CMK (cell line): ENCODE measurements at regions not wholly inside any gene's neighbourhood (a gene's known extent, or its start where the extent isn't known, plus 50 kb on each side); places are given as distances from the start of the nearest gene placed in this dataset.
"Not testable (repeated sequence)": the region's sequence is repeated elsewhere in the genome, so short reads cannot be mapped to it uniquely, and the experiment has no call there.

Source experiments
- DNase-seq: peaks from one replicate; pipeline ENCODE4 v3.0.0-alpha.2; 2010; ENCODE audit warnings: low read depth

- no peak for DNase-seq
Observed at GRCh38 chr14:105581551-105582341, 55.4 kb downstream of the TMEM121 start.

DNA sequence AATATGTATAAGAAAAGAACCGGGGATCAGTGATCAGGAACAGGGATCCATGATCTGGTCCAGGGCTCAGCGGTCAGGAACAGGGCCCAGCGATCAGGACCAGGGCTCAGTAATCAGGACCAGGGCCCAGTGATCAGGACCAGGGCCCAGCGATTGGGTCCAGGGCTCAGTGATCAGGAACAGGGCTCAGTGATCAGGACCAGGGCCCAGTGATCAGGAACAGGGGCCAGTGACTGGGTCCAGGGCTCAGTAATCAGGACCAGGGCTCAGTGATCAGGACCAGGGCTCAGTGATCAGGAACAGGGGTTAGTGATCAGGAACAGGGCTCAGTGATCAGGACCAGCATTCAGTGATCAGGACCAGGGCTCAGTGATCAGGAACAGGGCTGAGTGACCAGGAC is 56.3 kb downstream of the TMEM121 start:
- no peak for DNase-seq

GRCh38 chr14:105583914-105584313 is 57.5 kb downstream of the TMEM121 start:
- DNase-seq = not testable (repeated sequence)

DNA sequence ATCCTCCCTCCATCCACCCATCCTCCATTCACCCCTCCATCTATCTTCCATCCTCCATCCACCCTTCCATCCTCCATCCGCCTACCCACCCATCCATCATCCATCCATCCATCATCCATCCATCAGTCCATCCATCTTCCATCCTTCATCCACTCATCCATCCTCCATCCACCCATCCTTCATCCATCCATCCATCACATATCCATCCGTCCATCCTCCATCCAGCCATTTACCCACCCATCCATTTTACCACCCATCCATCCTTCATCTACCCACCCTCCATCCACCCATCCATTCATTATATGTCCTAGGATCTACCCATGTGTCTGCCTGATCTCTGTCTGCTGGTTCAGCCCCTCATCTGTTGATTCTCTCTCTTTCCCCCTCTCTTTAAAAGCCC is 58.9 kb downstream of the TMEM121 start:
- DNase-seq = not testable (repeated sequence)

- not testable (repeated sequence) for DNase-seq
Observed at GRCh38 chr14:105585722-105586121, 59.3 kb downstream of the TMEM121 start.

GRCh38 chr14:105586144-105586872 is 59.9 kb downstream of the TMEM121 start:
- DNase-seq = not testable (repeated sequence)

- DNase-seq = not testable (repeated sequence)
Observed at GRCh38 chr14:105587034-105587433, 60.7 kb downstream of the TMEM121 start.

DNA sequence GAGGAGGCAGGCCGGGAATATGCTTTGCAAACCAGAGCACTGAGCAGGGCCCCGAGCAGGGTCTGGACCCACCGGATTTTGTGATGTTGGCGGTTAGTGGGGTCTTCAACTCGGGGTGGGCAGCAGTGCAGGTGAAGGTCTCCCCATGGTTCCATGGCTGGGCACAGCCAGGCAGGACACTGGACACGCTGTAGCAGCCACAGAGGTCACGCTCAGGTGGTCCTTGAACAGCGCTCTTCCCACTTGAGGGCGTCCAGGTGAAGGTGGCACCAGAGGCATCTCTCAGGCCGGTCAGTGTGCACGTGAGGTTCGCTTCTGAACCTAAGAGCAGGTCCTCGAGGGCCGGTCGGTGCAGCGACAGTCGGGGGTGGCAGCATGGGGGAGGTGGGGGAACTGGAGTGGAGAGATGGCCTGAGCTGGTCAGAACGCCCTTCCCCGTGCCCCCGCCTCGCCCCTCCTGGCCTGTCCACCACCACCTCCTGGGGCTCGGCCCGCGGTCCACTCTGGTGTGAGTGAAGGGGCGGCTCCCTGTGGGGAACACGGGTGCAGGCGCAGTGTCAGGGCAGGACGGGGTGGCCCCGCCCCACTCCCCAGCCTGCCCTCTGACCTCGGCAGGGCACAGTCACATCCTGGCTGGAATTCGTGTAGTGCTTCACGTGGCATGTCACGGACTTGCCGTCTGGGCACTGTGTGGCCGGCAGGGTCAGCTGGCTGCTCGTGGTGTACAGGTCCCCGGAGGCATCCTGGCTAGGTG is 61.3 kb downstream of the TMEM121 start:
- DNase-seq = not testable (repeated sequence)

- DNase-seq = no peak
Observed at GRCh38 chr14:105588236-105588860, 62.0 kb downstream of the TMEM121 start.

GRCh38 chr14:105589161-105589925 is 63.0 kb downstream of the TMEM121 start:
- DNase-seq = no peak

- not testable (repeated sequence) for DNase-seq
Observed at GRCh38 chr14:105589926-105590185, 63.5 kb downstream of the TMEM121 start.

- no peak for DNase-seq
Observed at GRCh38 chr14:105591052-105591451, 64.7 kb downstream of the TMEM121 start.

GRCh38 chr14:105591792-105592341 is 65.5 kb downstream of the TMEM121 start:
- not testable (repeated sequence) for DNase-seq

- not testable (repeated sequence) for DNase-seq
Observed at GRCh38 chr14:105592646-105593045, 66.3 kb downstream of the TMEM121 start.

DNA sequence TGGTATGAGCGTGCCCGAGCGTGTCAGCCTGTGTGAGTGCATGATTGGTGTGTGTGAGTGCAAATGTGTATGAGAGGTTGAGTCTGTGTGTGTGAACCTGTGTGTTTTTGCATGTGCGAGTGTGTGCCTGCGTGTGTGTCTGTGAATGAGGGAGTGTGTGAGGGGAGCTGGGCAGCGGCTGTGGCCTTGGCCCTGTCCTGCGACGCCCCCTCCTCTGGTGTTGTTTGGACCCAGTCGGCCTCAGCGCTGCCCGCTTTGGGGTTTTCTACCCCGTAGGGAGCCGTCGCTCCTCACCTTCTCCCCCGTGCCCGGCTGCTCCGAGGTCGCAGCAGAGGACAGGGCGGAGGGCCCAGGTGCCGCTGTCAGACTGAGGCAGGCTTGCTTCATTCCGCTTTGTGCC is 69.0 kb downstream of the TMEM121 start:
- DNase-seq = not testable (repeated sequence)

DNA sequence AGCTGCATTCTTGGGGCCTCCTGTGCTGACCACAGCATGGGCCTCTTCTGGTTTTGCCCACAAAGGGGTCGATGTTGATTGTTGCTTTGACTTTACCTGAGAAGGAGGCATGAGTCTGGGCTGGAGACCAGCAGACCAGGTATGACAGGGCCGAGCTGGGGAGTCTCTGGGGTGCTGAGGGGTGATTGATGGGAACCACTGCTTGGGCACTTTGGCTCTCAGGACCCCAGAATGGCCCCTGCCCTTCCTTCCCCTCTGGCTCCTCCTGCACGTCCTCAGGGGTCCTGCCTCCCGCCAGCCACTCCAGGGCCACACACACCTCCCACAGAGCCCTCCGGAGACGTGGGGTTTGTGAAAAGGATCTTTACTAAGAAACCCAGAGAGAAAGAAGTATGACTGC is 70.0 kb downstream of the TMEM121 start:
- DNase-seq = not testable (repeated sequence)

DNA sequence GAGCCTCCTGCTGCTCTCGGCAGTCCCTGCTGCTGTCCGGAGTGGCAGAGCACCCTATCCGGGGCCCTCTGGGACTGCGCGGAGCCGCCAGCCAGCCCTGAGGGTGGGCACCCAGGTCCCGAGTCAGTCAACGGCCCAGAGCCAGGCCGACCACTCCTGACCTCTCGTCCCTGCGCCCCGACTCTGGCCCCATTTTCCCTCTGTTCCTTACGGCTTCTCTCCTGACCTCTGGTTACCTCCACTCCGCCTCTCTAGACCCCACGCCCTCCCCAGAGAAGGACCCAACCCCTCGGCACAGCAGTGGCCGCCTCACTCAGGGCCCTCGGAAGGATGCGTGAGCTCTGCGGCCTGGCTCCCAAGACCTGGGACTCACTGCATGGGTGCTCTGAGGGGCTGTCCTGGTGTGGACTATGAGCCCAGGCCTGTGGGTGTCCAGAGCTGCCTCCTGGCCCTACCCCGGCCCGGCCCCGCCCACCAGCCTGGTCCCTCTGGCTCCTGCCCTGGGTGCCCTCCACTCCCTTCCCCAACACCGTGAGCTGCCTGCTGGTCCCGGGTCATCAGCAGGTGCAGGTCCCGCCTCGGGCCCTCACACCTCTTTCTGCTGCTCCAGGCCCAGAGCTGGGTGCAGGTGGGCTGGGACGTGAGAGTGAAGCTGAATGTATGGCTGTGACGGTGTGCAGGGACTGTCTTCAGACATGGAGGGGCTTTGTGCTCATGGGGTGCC is 71.8 kb downstream of the TMEM121 start:
- DNase-seq = not testable (repeated sequence)

GRCh38 chr14:105598925-105599586 is 72.7 kb downstream of the TMEM121 start:
- not testable (repeated sequence) for DNase-seq

GRCh38 chr14:105600195-105600938 is 74.0 kb downstream of the TMEM121 start:
- not testable (repeated sequence) for DNase-seq
